ENCODE measurements at regions not wholly inside any gene's neighbourhood (a gene's known extent, or its start where the extent isn't known, plus 50 kb on each side); places are given as distances from the start of the nearest gene placed in this dataset.
"Not testable (repeated sequence)": the region's sequence is repeated elsewhere in the genome, so short reads cannot be mapped to it uniquely, and the experiment has no call there.

GRCh38 chr3:127033171-127033570, 50.3 kb downstream of the PLXNA1 start:
- DNase-seq, result no peak

GRCh38 chr3:127033786-127034185, 50.9 kb downstream of the PLXNA1 start:
- DNase-seq, result no peak

- DNase-seq, result no peak
These were observed 51.5 kb downstream of the PLXNA1 start for GRCh38 chr3:127034195-127034989.

GRCh38 chr3:127034990-127035652, 52.2 kb downstream of the PLXNA1 start:
- no peak for DNase-seq

GRCh38 chr3:127035677-127036076, 52.8 kb downstream of the PLXNA1 start:
- DNase-seq, result peak; percentile 39

- DNase-seq, result no peak
These were observed 53.5 kb downstream of the PLXNA1 start for GRCh38 chr3:127036209-127037020.

GRCh38 chr3:127037021-127037400, 54.1 kb downstream of the PLXNA1 start:
- no peak for DNase-seq

GRCh38 chr3:127037418-127037841, 54.5 kb downstream of the PLXNA1 start:
- peak; percentile 18 for DNase-seq

- no peak for DNase-seq
These were observed 55.1 kb downstream of the PLXNA1 start for GRCh38 chr3:127037971-127038446.

- DNase-seq, result no peak
These were observed 55.6 kb downstream of the PLXNA1 start for GRCh38 chr3:127038466-127038865.

- no peak for DNase-seq
These were observed 56.1 kb downstream of the PLXNA1 start for GRCh38 chr3:127038923-127039581.

- DNase-seq, result peak; percentile 1
These were observed 56.8 kb downstream of the PLXNA1 start for GRCh38 chr3:127039719-127040118.

- no peak for DNase-seq
These were observed 57.3 kb downstream of the PLXNA1 start for GRCh38 chr3:127040216-127040615.

GRCh38 chr3:127041264-127041820, 58.4 kb downstream of the PLXNA1 start:
- no peak for DNase-seq

GRCh38 chr3:127041933-127042332, 59.0 kb downstream of the PLXNA1 start:
- peak; percentile 10 for DNase-seq

- DNase-seq, result no peak
These were observed 59.7 kb downstream of the PLXNA1 start for GRCh38 chr3:127042634-127043033.

GRCh38 chr3:127043041-127043641, 60.2 kb downstream of the PLXNA1 start:
- DNase-seq, result no peak

GRCh38 chr3:127043731-127044510, 61.0 kb downstream of the PLXNA1 start:
- peak; percentile 1 for DNase-seq

- peak; percentile 86 for DNase-seq
These were observed 62.1 kb downstream of the PLXNA1 start for GRCh38 chr3:127044996-127045395.

GRCh38 chr3:127045435-127046045, 62.6 kb downstream of the PLXNA1 start:
- peak; percentile 59 for DNase-seq

- not testable (repeated sequence) for DNase-seq
These were observed 63.8 kb downstream of the PLXNA1 start for GRCh38 chr3:127046690-127047089.

Data from NCI-H69 (cell line).